ENCODE measurements at regions not wholly inside any gene's neighbourhood (a gene's known extent, or its start where the extent isn't known, plus 50 kb on each side); places are given as distances from the start of the nearest gene placed in this dataset.

DNA sequence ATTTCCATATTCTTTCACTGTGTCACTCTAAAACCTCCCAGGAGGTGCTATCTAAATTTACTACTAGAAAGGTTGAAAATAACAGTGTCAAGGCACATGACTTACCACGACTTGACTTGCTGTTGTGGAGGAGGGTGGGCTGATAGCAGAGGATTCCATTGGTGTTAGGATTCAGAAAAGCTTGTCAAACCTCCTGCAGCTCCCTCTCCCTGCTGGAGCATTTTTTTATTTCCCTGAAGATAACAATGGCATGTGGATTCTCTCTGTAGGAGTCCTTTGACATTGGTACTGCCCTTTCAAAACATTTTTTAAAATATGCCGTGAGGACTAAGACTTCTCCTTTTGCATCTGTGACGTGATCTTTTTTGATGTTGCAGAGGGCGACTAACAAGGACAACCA, 696.9 kb upstream of the GYPC start:
- intact Hi-C loops (cut with DNase I), result no loop called here
- no peak overlapping the region for H3K4me3 ChIP-seq
- no peak for DNase-seq (ENCODE audit: extremely low spot score in 2 of 2)
- H3K27ac ChIP-seq, result no peak overlapping the region
- no peaks in the 10 kb centered on the region for H3K4me1 ChIP-seq
- no peaks in the 10 kb centered on the region for H3K36me3 ChIP-seq
- TF ChIP-seq POLR2A (IDR thresholded peaks at IDR 0.05), result no peak
- TF ChIP-seq, protein P1, sequence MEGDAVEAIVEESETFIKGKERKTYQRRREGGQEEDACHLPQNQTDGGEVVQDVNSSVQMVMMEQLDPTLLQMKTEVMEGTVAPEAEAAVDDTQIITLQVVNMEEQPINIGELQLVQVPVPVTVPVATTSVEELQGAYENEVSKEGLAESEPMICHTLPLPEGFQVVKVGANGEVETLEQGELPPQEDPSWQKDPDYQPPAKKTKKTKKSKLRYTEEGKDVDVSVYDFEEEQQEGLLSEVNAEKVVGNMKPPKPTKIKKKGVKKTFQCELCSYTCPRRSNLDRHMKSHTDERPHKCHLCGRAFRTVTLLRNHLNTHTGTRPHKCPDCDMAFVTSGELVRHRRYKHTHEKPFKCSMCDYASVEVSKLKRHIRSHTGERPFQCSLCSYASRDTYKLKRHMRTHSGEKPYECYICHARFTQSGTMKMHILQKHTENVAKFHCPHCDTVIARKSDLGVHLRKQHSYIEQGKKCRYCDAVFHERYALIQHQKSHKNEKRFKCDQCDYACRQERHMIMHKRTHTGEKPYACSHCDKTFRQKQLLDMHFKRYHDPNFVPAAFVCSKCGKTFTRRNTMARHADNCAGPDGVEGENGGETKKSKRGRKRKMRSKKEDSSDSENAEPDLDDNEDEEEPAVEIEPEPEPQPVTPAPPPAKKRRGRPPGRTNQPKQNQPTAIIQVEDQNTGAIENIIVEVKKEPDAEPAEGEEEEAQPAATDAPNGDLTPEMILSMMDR (IDR thresholded peaks at IDR 0.05), result no peak
- TF ChIP-seq POLR2AphosphoS5 (IDR thresholded peaks at IDR 0.05; ENCODE audit: insufficient read depth in 1 of 2, low read depth in 1 of 2), result no peak
- no peaks in the 10 kb centered on the region for H3K27me3 ChIP-seq
- no peaks in the 10 kb centered on the region for H3K9me3 ChIP-seq

DNA sequence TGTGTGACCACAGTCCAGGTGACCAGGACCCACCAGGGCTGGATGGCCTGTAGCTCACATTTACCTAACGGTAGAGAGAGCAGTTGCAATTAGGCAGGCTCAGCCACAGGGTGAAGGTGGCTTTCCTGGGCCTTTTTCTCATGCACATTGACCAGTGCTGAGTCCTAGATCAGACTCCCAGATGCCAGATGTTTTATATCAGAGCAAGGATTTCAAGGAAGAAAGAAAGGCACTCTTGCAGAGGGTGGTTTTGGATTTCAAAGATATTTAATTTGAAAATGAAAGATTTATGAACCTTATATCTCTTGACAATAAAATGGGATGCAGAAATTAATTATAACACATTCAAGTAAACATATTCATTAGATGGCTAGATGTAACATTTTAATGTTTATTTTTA, 694.2 kb upstream of the GYPC start:
- DNase-seq (ENCODE audit: extremely low spot score in 2 of 2), result no peak
- intact Hi-C loops (cut with DNase I), result no loop called here

DNA sequence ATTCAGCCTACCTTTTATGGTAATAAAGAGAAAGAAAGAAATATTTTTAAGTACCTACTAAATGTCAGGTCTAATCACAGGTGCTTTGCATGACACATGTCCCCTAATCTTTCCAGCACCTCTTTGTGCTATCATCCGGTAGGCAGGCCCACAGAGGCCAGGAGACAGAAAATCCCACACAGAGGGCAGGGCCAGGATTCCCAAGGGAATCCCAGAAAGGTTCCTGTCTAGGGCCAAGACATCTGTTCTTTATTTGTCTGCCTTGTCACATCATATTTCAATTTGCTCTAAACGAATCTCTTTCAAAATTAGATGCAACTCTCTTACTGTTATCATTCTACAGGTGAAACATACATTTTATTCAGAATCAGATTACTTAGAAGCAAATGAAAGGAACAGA, 676.1 kb upstream of the GYPC start:
- Histone ChIP-seq H3K9me3 (no peaks in the 10 kb centered on the region), H3K4me1 (no peaks in the 10 kb centered on the region), H3K36me3 (no peaks in the 10 kb centered on the region), H3K27ac (no peak overlapping the region), H3K27me3 (no peaks in the 10 kb centered on the region), H3K4me3 (no peak overlapping the region)
- no peak for TF ChIP-seq POLR2AphosphoS5 (IDR thresholded peaks at IDR 0.05; ENCODE audit: insufficient read depth in 1 of 2, low read depth in 1 of 2)
- DNase-seq (ENCODE audit: extremely low spot score in 2 of 2), result no peak
- intact Hi-C loops (cut with DNase I), result no loop called here

More for the DNA sequence above, 694.2 kb upstream of the GYPC start:
- H3K27ac ChIP-seq, result no peak overlapping the region
- TF ChIP-seq POLR2A (IDR thresholded peaks at IDR 0.05) (no peak), POLR2AphosphoS5 (IDR thresholded peaks at IDR 0.05; ENCODE audit: insufficient read depth in 1 of 2, low read depth in 1 of 2) (no peak)
- TF ChIP-seq, protein P1 (IDR thresholded peaks at IDR 0.05), result no peak
- no peaks in the 10 kb centered on the region for H3K36me3 ChIP-seq
- no peaks in the 10 kb centered on the region for H3K9me3 ChIP-seq
- no peaks in the 10 kb centered on the region for H3K27me3 ChIP-seq
- no peaks in the 10 kb centered on the region for H3K4me1 ChIP-seq
- H3K4me3 ChIP-seq, result no peak overlapping the region

DNA sequence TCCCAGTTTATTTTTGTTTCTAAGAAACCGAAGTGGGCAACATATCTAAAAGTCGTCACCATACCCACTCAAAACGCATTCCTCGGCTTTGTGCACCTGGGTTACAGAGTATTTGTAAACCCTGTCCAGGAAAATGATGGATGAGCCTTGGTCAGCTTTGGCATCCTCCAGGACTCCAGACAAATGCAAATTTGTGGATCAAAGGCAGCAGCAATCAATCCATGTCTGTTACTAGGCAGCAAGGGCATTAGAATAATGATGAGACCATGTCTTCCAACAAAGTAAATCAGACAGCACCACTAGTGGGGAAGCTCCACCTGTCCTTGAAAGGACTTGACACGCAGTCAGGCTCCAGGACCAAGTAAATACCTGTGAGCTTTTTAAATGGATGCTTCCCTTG, 672.6 kb upstream of the GYPC start:
- H3K27me3 ChIP-seq, result no peaks in the 10 kb centered on the region
- DNase-seq (ENCODE audit: extremely low spot score in 2 of 2), result no peak

DNA sequence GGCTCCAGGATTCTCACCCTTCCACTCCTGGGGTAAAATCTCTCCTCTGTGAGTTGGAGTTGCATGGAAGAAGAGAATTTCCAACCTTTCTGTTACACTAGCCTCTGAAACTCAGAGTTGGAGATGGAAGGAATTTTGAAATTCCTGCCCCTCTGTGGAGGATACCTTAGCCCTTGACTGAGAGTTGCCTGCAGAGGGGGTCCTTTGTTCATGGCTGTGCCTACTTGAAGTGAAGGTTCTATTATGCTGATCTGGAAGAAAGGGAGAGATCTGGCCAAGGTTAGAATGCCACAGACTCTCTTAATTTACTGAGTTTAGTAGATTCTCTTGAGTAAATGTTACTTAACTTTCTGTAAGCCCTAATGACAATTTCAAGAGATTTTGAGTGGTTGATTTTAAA, 626.6 kb upstream of the GYPC start:
- Histone ChIP-seq H3K27me3 (no peaks in the 10 kb centered on the region), H3K4me3 (no peak overlapping the region)
- no peak for TF ChIP-seq POLR2A (IDR thresholded peaks at IDR 0.05)
- TF ChIP-seq POLR2AphosphoS5 (IDR thresholded peaks at IDR 0.05; ENCODE audit: insufficient read depth in 1 of 2, low read depth in 1 of 2), result no peak
- TF ChIP-seq, protein P1 (IDR thresholded peaks at IDR 0.05), result no peak

More for the DNA sequence above, 672.6 kb upstream of the GYPC start:
- Histone ChIP-seq H3K9me3 (no peaks in the 10 kb centered on the region), H3K36me3 (no peaks in the 10 kb centered on the region), H3K27ac (no peak overlapping the region), H3K4me1 (no peaks in the 10 kb centered on the region), H3K4me3 (no peak overlapping the region)
- intact Hi-C loops (cut with DNase I), result no loop called here
- TF ChIP-seq POLR2AphosphoS5 (IDR thresholded peaks at IDR 0.05; ENCODE audit: insufficient read depth in 1 of 2, low read depth in 1 of 2), result no peak
- TF ChIP-seq, protein P1 (IDR thresholded peaks at IDR 0.05), result no peak
- TF ChIP-seq POLR2A (IDR thresholded peaks at IDR 0.05), result no peak

DNA sequence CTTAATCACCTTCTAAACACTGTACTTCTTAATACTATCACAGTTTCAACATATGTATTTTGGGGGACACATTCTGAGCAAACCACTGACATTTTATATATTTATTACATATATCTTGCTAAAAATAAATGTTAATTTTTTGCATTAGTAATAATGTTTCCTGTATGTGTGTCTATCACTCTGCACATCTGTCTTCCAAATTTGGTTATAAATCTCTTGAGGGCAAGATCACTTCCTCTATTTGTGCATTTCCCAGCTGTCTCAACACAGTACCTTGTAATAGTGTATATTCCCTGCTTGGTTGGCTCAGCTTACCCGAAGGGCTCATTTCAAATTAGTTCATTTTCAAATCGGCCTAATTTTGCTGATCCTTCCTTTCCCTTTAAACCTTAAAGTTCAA, 617.1 kb upstream of the GYPC start:
- no peak for DNase-seq (ENCODE audit: extremely low spot score in 2 of 2)
- intact Hi-C loops (cut with DNase I), result no loop called here
- Histone ChIP-seq H3K36me3 (no peaks in the 10 kb centered on the region), H3K4me3 (no peak overlapping the region), H3K4me1 (no peaks in the 10 kb centered on the region), H3K9me3 (no peaks in the 10 kb centered on the region), H3K27ac (no peak overlapping the region), H3K27me3 (no peaks in the 10 kb centered on the region)
- TF ChIP-seq POLR2A (IDR thresholded peaks at IDR 0.05), result no peak
- TF ChIP-seq, protein P1 (IDR thresholded peaks at IDR 0.05), result no peak
- no peak for TF ChIP-seq POLR2AphosphoS5 (IDR thresholded peaks at IDR 0.05; ENCODE audit: insufficient read depth in 1 of 2, low read depth in 1 of 2)

More for the DNA sequence above, 626.6 kb upstream of the GYPC start:
- no peaks in the 10 kb centered on the region for H3K9me3 ChIP-seq
- H3K27ac ChIP-seq, result no peak overlapping the region
- no peaks in the 10 kb centered on the region for H3K36me3 ChIP-seq
- DNase-seq (ENCODE audit: extremely low spot score in 2 of 2), result no peak
- intact Hi-C loops (cut with DNase I), result no loop called here
- no peaks in the 10 kb centered on the region for H3K4me1 ChIP-seq
